Chondrocyte (in vitro differentiated cells): ENCODE measurements at regions not wholly inside any gene's neighbourhood (a gene's known extent, or its start where the extent isn't known, plus 50 kb on each side); places are given as distances from the start of the nearest gene placed in this dataset.

Source experiments
- DNase-seq: peaks from one replicate; pipeline ENCODE4 v3.0.0; 2021; ENCODE audit warnings: mixed read lengths, low spot score
- H3K27ac Mint-ChIP-seq: one replicate; pipeline ENCODE4 v1.8.0; 2021; ENCODE audit warnings: mild to moderate bottlenecking, moderate library complexity, mixed read lengths; ENCODE audit not compliant: unreplicated experiment
- H3K27me3 Mint-ChIP-seq: 2 replicates; pipeline ENCODE4 v1.8.0; 2021; ENCODE audit warnings: low read depth, mixed read lengths
- H3K36me3 Mint-ChIP-seq: 2 replicates; pipeline ENCODE4 v1.8.0; 2021; ENCODE audit warnings: low read depth, mixed read lengths
- H3K4me1 Mint-ChIP-seq: 2 replicates; pipeline ENCODE4 v1.8.0; 2021; ENCODE audit warnings: low read depth, mild to moderate bottlenecking, mixed read lengths
- H3K4me3 Mint-ChIP-seq: one replicate; pipeline ENCODE4 v1.8.0; 2021; ENCODE audit warnings: mild to moderate bottlenecking, moderate library complexity, mixed read lengths; ENCODE audit not compliant: unreplicated experiment
- H3K9me3 Mint-ChIP-seq: 2 replicates; pipeline ENCODE4 v1.8.0; 2021; ENCODE audit warnings: low read depth, mixed read lengths
- TF ChIP-seq, protein P1 (sequence below): fragments of 200-600 bp; sonication (generic); IDR thresholded peaks from 2 replicates; pipeline ENCODE4 v1.5.0; 2021; ENCODE audit warnings: antibody characterized with exemption, mild to moderate bottlenecking, moderate library complexity

DNA sequence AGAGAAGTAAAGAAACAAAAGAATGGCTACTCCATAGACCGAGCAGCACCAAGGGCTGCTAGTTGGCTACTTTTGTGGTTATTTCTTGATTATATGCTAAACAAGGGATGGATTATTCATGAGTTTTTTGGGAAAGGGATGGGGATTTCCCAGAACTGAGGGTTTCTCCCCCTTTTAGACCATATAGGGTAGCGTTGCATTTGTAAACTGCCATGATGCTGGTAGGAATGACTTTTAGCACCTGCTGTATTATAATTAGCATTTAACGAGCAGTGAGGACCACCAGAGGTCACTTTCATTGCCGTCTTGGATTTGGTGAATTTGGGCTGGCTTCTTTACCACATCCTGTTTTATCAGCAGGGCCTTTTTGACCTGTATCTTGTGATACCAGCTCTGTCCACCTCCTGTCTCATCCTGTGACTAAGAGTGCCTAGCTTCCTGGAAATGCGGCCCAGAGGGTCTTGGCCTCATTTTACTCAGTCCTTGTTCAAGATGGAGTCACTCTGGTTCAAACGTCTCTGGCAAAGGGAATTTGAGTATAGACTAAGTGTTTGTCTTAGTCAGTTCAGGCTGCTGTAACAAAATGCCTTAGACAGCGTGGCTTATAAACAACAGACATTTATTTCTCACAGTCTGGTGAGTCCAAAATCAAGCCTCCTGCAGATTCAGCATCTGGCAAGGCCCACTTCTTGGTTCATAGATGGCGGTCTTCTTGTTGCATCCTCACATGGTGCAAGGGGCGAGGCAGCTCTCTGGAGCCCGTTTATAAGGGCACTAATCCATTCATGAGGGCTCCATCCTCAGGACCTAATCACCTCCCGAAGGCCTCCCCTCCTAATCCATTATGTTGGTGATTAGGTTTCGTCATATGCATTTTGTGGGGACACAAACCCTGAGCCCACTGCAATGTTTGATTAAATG is 348.3 kb upstream of the SFSWAP start:
- H3K9me3 Mint-ChIP-seq: peaks cover 8% of the 10 kb centered on the region
- H3K36me3 Mint-ChIP-seq: no peaks in the 10 kb centered on the region
- TF ChIP-seq, protein P1, sequence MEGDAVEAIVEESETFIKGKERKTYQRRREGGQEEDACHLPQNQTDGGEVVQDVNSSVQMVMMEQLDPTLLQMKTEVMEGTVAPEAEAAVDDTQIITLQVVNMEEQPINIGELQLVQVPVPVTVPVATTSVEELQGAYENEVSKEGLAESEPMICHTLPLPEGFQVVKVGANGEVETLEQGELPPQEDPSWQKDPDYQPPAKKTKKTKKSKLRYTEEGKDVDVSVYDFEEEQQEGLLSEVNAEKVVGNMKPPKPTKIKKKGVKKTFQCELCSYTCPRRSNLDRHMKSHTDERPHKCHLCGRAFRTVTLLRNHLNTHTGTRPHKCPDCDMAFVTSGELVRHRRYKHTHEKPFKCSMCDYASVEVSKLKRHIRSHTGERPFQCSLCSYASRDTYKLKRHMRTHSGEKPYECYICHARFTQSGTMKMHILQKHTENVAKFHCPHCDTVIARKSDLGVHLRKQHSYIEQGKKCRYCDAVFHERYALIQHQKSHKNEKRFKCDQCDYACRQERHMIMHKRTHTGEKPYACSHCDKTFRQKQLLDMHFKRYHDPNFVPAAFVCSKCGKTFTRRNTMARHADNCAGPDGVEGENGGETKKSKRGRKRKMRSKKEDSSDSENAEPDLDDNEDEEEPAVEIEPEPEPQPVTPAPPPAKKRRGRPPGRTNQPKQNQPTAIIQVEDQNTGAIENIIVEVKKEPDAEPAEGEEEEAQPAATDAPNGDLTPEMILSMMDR: no peak
- no peaks in the 10 kb centered on the region for H3K4me1 Mint-ChIP-seq
- peaks cover 17% of the 10 kb centered on the region for H3K27me3 Mint-ChIP-seq
- DNase-seq: no peak
- H3K4me3 Mint-ChIP-seq: no peak overlapping the region
- H3K27ac Mint-ChIP-seq: no peak overlapping the region

DNA sequence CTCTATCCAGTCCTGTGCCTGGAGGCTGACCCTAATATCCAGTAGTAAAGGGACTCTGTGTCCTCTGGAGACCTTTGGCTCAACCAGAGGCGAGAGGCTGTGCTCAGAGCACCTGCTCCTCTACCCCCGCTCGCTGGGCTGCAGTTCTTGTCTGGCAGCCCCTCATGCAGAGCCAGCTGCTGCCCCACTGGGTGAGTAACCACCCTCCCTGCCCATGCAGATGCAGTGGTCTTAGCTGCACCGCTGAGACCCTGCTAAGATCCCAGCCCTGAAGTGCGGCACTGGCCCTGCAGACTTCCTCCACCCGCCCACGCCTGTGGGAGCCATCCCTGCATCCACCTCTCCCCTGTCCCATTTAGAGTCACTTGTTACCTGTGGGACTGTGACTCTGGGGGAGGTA is 347.5 kb upstream of the SFSWAP start:
- Mint-ChIP-seq H3K4me3 (no peak overlapping the region), H3K27ac (no peak overlapping the region), H3K4me1 (no peaks in the 10 kb centered on the region), H3K27me3 (peaks cover 17% of the 10 kb centered on the region), H3K36me3 (no peaks in the 10 kb centered on the region), H3K9me3 (peaks cover 8% of the 10 kb centered on the region)
- TF ChIP-seq, protein P1: no peak
- no peak for DNase-seq

DNA sequence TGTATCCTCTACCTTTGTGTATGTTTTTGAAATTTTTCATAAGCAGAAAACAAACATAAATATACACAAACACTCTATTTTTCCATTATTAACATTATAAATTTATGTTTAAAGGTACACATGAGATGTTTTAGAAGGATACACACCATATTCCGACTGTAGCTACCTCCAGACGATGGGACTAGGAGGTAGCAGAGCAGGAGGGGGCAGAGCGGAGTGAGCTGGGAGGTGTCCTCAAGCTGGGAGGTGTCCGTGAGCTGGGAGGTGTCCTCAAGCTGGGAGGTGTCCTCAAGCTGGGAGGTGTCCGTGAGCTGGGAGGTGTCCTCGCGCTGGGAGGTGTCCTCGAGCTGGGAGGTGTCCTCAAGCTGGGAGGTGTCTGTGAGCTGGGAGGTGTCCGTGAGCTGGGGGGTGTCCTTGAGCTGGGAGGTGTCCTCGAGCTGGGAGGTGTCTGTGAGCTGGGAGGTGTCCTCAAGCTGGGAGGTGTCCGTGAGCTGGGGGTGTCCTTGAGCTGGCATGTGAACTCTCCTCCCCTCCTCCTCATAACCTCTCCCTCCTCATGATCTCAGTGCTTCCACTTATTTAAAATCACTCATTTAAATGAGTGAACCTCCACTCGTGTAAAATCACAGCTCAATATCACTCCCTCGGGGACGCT is 346.9 kb upstream of the SFSWAP start:
- Mint-ChIP-seq H3K36me3 (no peaks in the 10 kb centered on the region), H3K9me3 (peaks cover 8% of the 10 kb centered on the region), H3K27ac (no peak overlapping the region), H3K4me3 (no peak overlapping the region), H3K27me3 (peaks cover 17% of the 10 kb centered on the region), H3K4me1 (no peaks in the 10 kb centered on the region)
- DNase-seq: no peak
- TF ChIP-seq, protein P1: no peak

DNA sequence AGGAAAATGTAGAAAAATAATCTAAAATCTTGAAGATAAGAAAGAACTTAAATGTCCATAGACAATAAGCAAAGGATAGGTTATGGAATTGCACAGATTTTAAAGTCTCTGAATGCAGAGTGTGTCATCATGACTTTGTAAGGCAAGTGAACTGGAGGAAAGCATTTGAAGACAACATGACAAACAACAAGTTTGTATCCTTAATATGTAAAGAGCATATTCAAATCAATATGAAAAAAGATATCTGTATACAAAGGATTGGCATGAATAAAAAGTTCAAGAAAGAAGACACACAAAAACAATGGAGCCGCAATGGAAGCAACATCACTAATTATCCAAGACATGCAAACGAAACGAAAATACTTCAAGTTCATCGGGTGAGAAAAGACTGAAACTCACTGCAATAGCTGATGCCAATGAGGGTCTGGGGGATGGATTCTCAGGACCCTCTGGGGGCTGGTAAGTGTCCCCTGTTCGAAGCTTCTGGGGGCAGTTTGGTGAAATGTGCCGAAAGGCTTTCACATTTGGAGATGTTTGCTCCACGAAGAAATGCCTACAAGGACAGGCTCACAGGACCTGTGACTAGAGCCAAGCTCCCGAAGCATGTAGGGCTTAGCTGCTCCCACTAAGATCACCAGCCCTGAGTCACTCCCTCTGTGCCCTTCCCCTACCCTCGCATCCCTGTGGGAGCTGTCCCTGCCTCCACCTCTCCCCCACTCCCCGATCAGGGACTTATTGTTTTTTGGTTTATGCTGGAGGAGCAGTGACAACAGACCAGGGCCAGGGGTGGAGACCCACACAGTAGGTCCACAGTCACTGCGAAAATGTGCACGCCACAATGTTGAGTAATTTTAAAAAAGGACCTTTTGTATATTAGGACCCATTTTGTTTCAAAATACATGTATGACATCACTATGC is 345.7 kb upstream of the SFSWAP start:
- DNase-seq: no peak
- Mint-ChIP-seq H3K4me3 (no peak overlapping the region), H3K27me3 (peaks cover 17% of the 10 kb centered on the region), H3K27ac (no peak overlapping the region), H3K9me3 (peaks cover 4% of the 10 kb centered on the region), H3K36me3 (no peaks in the 10 kb centered on the region), H3K4me1 (no peaks in the 10 kb centered on the region)
- TF ChIP-seq, protein P1: no peak

DNA sequence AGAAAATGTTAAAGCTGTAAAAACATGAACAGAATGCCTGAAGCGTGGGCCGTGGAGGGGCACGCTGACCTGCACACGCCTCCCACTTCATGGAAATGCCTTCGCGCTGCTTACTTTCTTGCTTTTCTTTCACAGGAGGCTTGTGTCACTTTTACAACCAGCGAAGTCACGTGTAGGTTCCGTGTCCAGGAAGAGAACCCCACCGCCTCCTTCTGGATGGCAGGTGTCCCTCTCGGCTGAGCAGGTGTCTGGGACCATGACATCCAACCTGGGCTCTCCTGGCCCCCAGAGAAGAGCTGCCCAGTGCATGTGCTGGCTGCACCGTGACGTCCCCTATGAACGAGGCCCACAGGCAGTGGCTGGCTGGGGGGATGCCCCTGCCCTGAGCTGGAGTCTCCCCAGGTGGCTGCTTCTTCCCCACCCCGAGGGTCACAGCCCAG is 345.0 kb upstream of the SFSWAP start:
- H3K36me3 Mint-ChIP-seq: no peaks in the 10 kb centered on the region
- no peak overlapping the region for H3K4me3 Mint-ChIP-seq
- peaks cover 4% of the 10 kb centered on the region for H3K9me3 Mint-ChIP-seq
- no peaks in the 10 kb centered on the region for H3K4me1 Mint-ChIP-seq
- TF ChIP-seq, protein P1: no peak
- H3K27me3 Mint-ChIP-seq: peaks cover 17% of the 10 kb centered on the region
- no peak overlapping the region for H3K27ac Mint-ChIP-seq
- DNase-seq: no peak
